Glutamatergic neuron (in vitro differentiated cells): ENCODE measurements at regions not wholly inside any gene's neighbourhood (a gene's known extent, or its start where the extent isn't known, plus 50 kb on each side); places are given as distances from the start of the nearest gene placed in this dataset.

ENCODE experiments used
- DNase-seq: peaks from one replicate; pipeline ENCODE4 v3.0.0; 2022
- H3K27ac Mint-ChIP-seq: one replicate; pipeline ENCODE4 v1.8.0; 2020; ENCODE audit warnings: mild to moderate bottlenecking, mixed read lengths, inconsistent platforms; ENCODE audit not compliant: unreplicated experiment
- H3K27me3 Mint-ChIP-seq: one replicate; pipeline ENCODE4 v1.8.0; 2020; ENCODE audit warnings: mild to moderate bottlenecking, moderate library complexity, mixed read lengths, inconsistent platforms; ENCODE audit not compliant: unreplicated experiment
- H3K36me3 Mint-ChIP-seq: one replicate; pipeline ENCODE4 v1.8.0; 2020; ENCODE audit warnings: mild to moderate bottlenecking, mixed read lengths, inconsistent platforms; ENCODE audit not compliant: unreplicated experiment
- H3K4me1 Mint-ChIP-seq: one replicate; pipeline ENCODE4 v1.8.0; 2020; ENCODE audit warnings: mild to moderate bottlenecking, low read depth, mixed read lengths, inconsistent platforms; ENCODE audit not compliant: unreplicated experiment
- H3K4me3 Mint-ChIP-seq: one replicate; pipeline ENCODE4 v1.8.0; 2020; ENCODE audit warnings: mild to moderate bottlenecking, mixed read lengths, inconsistent platforms; ENCODE audit not compliant: unreplicated experiment
- H3K9me3 Mint-ChIP-seq: one replicate; pipeline ENCODE4 v1.8.0; 2020; ENCODE audit warnings: mild to moderate bottlenecking, moderate library complexity, mixed read lengths, inconsistent platforms; ENCODE audit not compliant: unreplicated experiment
- CTCF ChIP-seq: fragments of 200-600 bp; sonication (generic); IDR thresholded peaks from one replicate; pipeline ENCODE4 v1.5.0; 2021; ENCODE audit not compliant: partially characterized antibody, unreplicated experiment

- Mint-ChIP-seq H3K36me3 (no peaks in the 10 kb centered on the region), H3K4me1 (no peaks in the 10 kb centered on the region), H3K27ac (no peak overlapping the region), H3K27me3 (no peaks in the 10 kb centered on the region), H3K9me3 (no peaks in the 10 kb centered on the region), H3K4me3 (no peak overlapping the region)
- TF ChIP-seq CTCF: no peak
- DNase-seq: no peak
These were observed 236.0 kb upstream of the VCX3A start for GRCh38 chrX:6770936-6771335.

GRCh38 chrX:6768881-6769280 is 234.0 kb upstream of the VCX3A start:
- Mint-ChIP-seq H3K36me3 (no peaks in the 10 kb centered on the region), H3K9me3 (no peaks in the 10 kb centered on the region), H3K4me1 (no peaks in the 10 kb centered on the region), H3K27me3 (no peaks in the 10 kb centered on the region), H3K4me3 (no peak overlapping the region), H3K27ac (no peak overlapping the region)
- no peak for DNase-seq
- no peak for TF ChIP-seq CTCF

GRCh38 chrX:6761251-6761650 is 226.3 kb upstream of the VCX3A start:
- DNase-seq: no peak
- no peaks in the 10 kb centered on the region for H3K36me3 Mint-ChIP-seq
- no peak overlapping the region for H3K27ac Mint-ChIP-seq
- TF ChIP-seq CTCF: no peak
- H3K9me3 Mint-ChIP-seq: no peaks in the 10 kb centered on the region
- no peak overlapping the region for H3K4me3 Mint-ChIP-seq
- H3K4me1 Mint-ChIP-seq: no peaks in the 10 kb centered on the region
- no peaks in the 10 kb centered on the region for H3K27me3 Mint-ChIP-seq

GRCh38 chrX:6759655-6760375 is 224.9 kb upstream of the VCX3A start:
- H3K27ac Mint-ChIP-seq: no peak overlapping the region
- no peak for DNase-seq
- no peak for TF ChIP-seq CTCF
- H3K27me3 Mint-ChIP-seq: no peaks in the 10 kb centered on the region
- H3K4me1 Mint-ChIP-seq: no peaks in the 10 kb centered on the region
- no peak overlapping the region for H3K4me3 Mint-ChIP-seq
- no peaks in the 10 kb centered on the region for H3K9me3 Mint-ChIP-seq
- no peaks in the 10 kb centered on the region for H3K36me3 Mint-ChIP-seq

- H3K27ac Mint-ChIP-seq: no peak overlapping the region
- no peak for DNase-seq
- no peaks in the 10 kb centered on the region for H3K36me3 Mint-ChIP-seq
- H3K9me3 Mint-ChIP-seq: no peaks in the 10 kb centered on the region
- H3K27me3 Mint-ChIP-seq: no peaks in the 10 kb centered on the region
- TF ChIP-seq CTCF: no peak
- no peaks in the 10 kb centered on the region for H3K4me1 Mint-ChIP-seq
- no peak overlapping the region for H3K4me3 Mint-ChIP-seq
These were observed 223.3 kb upstream of the VCX3A start for GRCh38 chrX:6758234-6758633.
